ENCODE measurements at regions not wholly inside any gene's neighbourhood (a gene's known extent, or its start where the extent isn't known, plus 50 kb on each side); places are given as distances from the start of the nearest gene placed in this dataset.

DNA sequence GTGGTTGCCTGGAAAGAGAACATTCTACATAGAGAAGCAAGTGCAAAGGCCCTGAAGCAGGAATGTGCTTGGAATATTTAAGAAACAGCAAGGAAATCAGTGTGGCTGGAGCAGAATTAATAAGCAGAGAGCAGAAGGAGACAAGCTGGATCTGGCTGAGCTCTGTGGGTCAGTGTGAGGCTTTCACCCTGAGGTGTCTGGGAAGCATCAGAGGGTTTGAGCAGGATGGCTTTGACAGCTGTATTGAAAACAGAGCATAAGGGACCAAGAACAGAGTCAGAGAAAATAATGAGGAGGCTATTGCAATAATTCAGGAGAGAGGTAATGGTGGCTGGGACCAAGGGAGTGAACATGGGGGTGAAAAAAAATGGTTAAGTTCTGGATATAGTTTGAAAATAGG lies 199.6 kb downstream of the NXPE2 start:
- DNase-seq (ENCODE audit: low spot score) (no peak), ATAC-seq (no peak)
- H3K4me1 Mint-ChIP-seq, result peaks cover 8% of the 10 kb centered on the region
- H3K4me3 Mint-ChIP-seq, result no peak overlapping the region
- H3K27ac Mint-ChIP-seq, result no peak overlapping the region
- POLR2A ChIA-PET, result no interaction called here
- TF ChIP-seq MXD4 (CRISPR knock-in tag; IDR thresholded peaks at IDR 0.05; ENCODE audit: borderline replicate concordance), result no peak
- no peak for TF ChIP-seq ZNF512 (CRISPR knock-in tag; IDR thresholded peaks at IDR 0.05; ENCODE audit: borderline replicate concordance)
- TF ChIP-seq GABPB1 (CRISPR knock-in tag; IDR thresholded peaks at IDR 0.05), result no peak
- TF ChIP-seq HMGXB4 (CRISPR knock-in tag; IDR thresholded peaks at IDR 0.05), result no peak
- TF ChIP-seq, protein P1, sequence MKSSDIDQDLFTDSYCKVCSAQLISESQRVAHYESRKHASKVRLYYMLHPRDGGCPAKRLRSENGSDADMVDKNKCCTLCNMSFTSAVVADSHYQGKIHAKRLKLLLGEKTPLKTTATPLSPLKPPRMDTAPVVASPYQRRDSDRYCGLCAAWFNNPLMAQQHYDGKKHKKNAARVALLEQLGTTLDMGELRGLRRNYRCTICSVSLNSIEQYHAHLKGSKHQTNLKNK (CRISPR knock-in tag; IDR thresholded peaks at IDR 0.05), result no peak
- TF ChIP-seq, protein P2, sequence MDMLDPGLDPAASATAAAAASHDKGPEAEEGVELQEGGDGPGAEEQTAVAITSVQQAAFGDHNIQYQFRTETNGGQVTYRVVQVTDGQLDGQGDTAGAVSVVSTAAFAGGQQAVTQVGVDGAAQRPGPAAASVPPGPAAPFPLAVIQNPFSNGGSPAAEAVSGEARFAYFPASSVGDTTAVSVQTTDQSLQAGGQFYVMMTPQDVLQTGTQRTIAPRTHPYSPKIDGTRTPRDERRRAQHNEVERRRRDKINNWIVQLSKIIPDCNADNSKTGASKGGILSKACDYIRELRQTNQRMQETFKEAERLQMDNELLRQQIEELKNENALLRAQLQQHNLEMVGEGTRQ (CRISPR knock-in tag; IDR thresholded peaks at IDR 0.05), result no peak
- no peak for TF ChIP-seq NR2C2 (CRISPR knock-in tag; IDR thresholded peaks at IDR 0.05)
- TF ChIP-seq, protein P3, sequence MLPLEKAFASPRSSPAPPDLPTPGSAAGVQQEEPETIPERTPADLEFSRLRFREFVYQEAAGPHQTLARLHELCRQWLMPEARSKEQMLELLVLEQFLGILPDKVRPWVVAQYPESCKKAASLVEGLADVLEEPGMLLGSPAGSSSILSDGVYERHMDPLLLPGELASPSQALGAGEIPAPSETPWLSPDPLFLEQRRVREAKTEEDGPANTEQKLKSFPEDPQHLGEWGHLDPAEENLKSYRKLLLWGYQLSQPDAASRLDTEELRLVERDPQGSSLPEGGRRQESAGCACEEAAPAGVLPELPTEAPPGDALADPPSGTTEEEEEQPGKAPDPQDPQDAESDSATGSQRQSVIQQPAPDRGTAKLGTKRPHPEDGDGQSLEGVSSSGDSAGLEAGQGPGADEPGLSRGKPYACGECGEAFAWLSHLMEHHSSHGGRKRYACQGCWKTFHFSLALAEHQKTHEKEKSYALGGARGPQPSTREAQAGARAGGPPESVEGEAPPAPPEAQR (CRISPR knock-in tag; IDR thresholded peaks at IDR 0.05), result no peak
- TF ChIP-seq NR3C1 (CRISPR knock-in tag; conservative IDR thresholded peaks at IDR 0.05; ENCODE audit: low read depth), result no peak
- no peak for TF ChIP-seq ZNF121 (CRISPR knock-in tag; IDR thresholded peaks at IDR 0.05)
- no peak for TF ChIP-seq E2F5 (CRISPR knock-in tag; IDR thresholded peaks at IDR 0.05)
- TF ChIP-seq, protein P4, sequence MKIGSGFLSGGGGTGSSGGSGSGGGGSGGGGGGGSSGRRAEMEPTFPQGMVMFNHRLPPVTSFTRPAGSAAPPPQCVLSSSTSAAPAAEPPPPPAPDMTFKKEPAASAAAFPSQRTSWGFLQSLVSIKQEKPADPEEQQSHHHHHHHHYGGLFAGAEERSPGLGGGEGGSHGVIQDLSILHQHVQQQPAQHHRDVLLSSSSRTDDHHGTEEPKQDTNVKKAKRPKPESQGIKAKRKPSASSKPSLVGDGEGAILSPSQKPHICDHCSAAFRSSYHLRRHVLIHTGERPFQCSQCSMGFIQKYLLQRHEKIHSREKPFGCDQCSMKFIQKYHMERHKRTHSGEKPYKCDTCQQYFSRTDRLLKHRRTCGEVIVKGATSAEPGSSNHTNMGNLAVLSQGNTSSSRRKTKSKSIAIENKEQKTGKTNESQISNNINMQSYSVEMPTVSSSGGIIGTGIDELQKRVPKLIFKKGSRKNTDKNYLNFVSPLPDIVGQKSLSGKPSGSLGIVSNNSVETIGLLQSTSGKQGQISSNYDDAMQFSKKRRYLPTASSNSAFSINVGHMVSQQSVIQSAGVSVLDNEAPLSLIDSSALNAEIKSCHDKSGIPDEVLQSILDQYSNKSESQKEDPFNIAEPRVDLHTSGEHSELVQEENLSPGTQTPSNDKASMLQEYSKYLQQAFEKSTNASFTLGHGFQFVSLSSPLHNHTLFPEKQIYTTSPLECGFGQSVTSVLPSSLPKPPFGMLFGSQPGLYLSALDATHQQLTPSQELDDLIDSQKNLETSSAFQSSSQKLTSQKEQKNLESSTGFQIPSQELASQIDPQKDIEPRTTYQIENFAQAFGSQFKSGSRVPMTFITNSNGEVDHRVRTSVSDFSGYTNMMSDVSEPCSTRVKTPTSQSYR (CRISPR knock-in tag; IDR thresholded peaks at IDR 0.05), result no peak
- TF ChIP-seq NFATC4 (CRISPR knock-in tag; IDR thresholded peaks at IDR 0.05), result no peak
- no peak for TF ChIP-seq GTF2I (CRISPR knock-in tag; conservative IDR thresholded peaks at IDR 0.05)
- TF ChIP-seq ARID4B (CRISPR knock-in tag; IDR thresholded peaks at IDR 0.05; ENCODE audit: borderline replicate concordance), result no peak
- TF ChIP-seq ZNF396 (CRISPR knock-in tag; IDR thresholded peaks at IDR 0.05; ENCODE audit: borderline replicate concordance), result no peak
- no peak for TF ChIP-seq FOXP4 (CRISPR knock-in tag; IDR thresholded peaks at IDR 0.05)
- TF ChIP-seq ATF1 (CRISPR knock-in tag; IDR thresholded peaks at IDR 0.05), result no peak
- TF ChIP-seq ZNF416 (CRISPR knock-in tag; IDR thresholded peaks at IDR 0.05), result no peak
- no peak for TF ChIP-seq ZNF423 (CRISPR knock-in tag; IDR thresholded peaks at IDR 0.05)
- no peaks in the 10 kb centered on the region for H3K36me3 Mint-ChIP-seq
- CTCF ChIA-PET, result interaction anchor here (2.1 kb wide), 1 partner anchor 15 kb away, joined by 8 read pairs; no protein-coding TSS in a partner anchor
- peaks cover 5% of the 10 kb centered on the region; the same call in 1 of the 2 replicates for H3K27me3 Mint-ChIP-seq (ENCODE audit: low read depth)
- H3K9me3 Mint-ChIP-seq, result no peaks in the 10 kb centered on the region

All from WTC11 (cell line).